Activated CD8-positive, alpha-beta memory T cell treated with anti-CD3 and anti-CD28 coated beads, Interleukin-2, amount 10 ng/mL, durations not matched to agents 7 days and 5 days (primary cell): ENCODE measurements at regions not wholly inside any gene's neighbourhood (a gene's known extent, or its start where the extent isn't known, plus 50 kb on each side); places are given as distances from the start of the nearest gene placed in this dataset.
"Not testable (repeated sequence)": the region's sequence is repeated elsewhere in the genome, so short reads cannot be mapped to it uniquely, and the experiment has no call there.

Experiments
- ATAC-seq: fragments of 150-1000 bp; cut with Tn5 transposase; one replicate; pipeline ENCODE4 v1.10.0; 2021; ENCODE audit warnings: moderate library complexity
- CTCF ChIA-PET: fragments of 350-600 bp; sonication (Branson Sonifier 250); formaldehyde crosslinking; loops from one replicate; lab custom pipeline; 2021; ENCODE audit warnings: antibody characterized with exemption; lab: Charles Lee
- DNase-seq: peaks from one replicate; pipeline ENCODE4 v3.0.0-alpha.2; 2020
- H3K27ac Mint-ChIP-seq: one replicate; pipeline ENCODE4 v1.8.0; 2021; ENCODE audit warnings: mild to moderate bottlenecking, mixed read lengths
- H3K27me3 Mint-ChIP-seq: one replicate; pipeline ENCODE4 v1.8.0; 2021; ENCODE audit warnings: mixed read lengths
- H3K36me3 Mint-ChIP-seq: one replicate; pipeline ENCODE4 v1.8.0; 2021; ENCODE audit warnings: mild to moderate bottlenecking, mixed read lengths
- H3K4me1 Mint-ChIP-seq: one replicate; pipeline ENCODE4 v1.8.0; 2021; ENCODE audit warnings: mixed read lengths
- H3K4me3 Mint-ChIP-seq: one replicate; pipeline ENCODE4 v1.8.0; 2021; ENCODE audit warnings: mild to moderate bottlenecking, moderate library complexity, mixed read lengths
- H3K9me3 Mint-ChIP-seq: one replicate; pipeline ENCODE4 v1.8.0; 2022; ENCODE audit warnings: low read depth, mixed read lengths

DNA sequence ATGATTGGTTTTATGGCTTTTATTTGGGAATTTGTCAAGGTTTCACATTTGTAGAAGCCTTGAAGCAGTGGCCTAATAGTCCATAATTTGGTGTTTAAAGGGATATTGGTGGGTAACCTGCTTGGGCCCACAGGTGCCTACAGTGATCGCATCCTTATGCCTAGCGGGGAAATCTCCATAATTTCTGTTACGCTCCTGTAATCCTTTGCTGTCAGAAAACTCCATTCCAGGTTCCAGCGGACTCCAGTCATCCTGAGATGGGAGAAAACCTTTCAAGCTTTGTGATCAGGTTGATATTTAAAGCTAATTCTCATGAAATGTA, 257.0 kb upstream of the JADE1 start:
- peaks cover 46% of the 10 kb centered on the region for H3K27me3 Mint-ChIP-seq
- peaks cover 12% of the 10 kb centered on the region for H3K4me1 Mint-ChIP-seq
- ATAC-seq (no peak), DNase-seq (no peak)
- H3K9me3 Mint-ChIP-seq: no peaks in the 10 kb centered on the region
- no peaks in the 10 kb centered on the region for H3K36me3 Mint-ChIP-seq
- CTCF ChIA-PET: no interaction called here
- H3K4me3 Mint-ChIP-seq: peak overlapping the region; percentile 81
- H3K27ac Mint-ChIP-seq: no peak overlapping the region

DNA sequence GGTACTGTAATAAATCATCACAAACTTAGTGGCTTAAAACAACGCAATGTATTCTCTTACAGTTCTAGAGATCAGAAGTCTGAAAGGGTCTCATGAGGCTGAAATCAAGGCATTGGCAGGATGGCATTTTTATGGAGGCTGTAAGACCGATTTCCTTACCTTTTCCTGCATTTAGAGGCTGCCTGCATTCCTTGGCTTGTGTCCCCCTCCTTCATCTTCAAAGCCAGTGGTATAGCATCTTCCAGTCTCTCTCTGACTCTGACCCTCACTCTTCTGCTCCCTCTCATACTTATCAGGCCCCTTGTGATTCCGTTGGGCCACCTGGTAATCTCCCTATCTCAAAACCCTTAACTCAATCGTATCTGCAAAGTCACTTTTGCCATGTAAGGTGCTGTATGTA, 258.2 kb upstream of the JADE1 start:
- Mint-ChIP-seq H3K4me3 (no peak overlapping the region), H3K9me3 (no peaks in the 10 kb centered on the region), H3K36me3 (no peaks in the 10 kb centered on the region), H3K4me1 (peaks cover 12% of the 10 kb centered on the region), H3K27me3 (peaks cover 48% of the 10 kb centered on the region), H3K27ac (no peak overlapping the region)
- CTCF ChIA-PET: no interaction called here
- ATAC-seq: no peak
- DNase-seq: no peak

DNA sequence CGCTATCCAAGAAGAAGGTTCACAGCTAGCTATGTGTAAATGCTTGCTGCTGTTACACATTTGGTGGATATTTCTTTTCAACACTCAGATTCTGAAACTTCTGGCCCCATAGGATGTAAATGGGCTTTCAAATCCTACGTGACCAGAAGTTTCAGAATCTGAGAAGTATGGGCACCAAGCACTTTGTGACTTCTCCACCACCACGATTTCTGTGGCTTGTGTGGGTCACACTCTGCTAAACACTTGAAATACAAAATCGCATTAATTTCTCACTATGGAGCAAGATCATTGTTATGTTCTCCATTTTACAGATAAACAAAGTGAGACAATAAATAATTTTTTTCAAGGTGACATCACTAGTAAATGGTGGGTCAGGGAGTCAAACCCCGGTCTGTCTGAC, 259.4 kb upstream of the JADE1 start:
- no peaks in the 10 kb centered on the region for H3K36me3 Mint-ChIP-seq
- no peak for DNase-seq
- H3K27ac Mint-ChIP-seq: no peak overlapping the region
- ATAC-seq: no peak
- CTCF ChIA-PET: no interaction called here
- peaks cover 12% of the 10 kb centered on the region for H3K4me1 Mint-ChIP-seq
- H3K9me3 Mint-ChIP-seq: no peaks in the 10 kb centered on the region
- H3K27me3 Mint-ChIP-seq: peaks cover 47% of the 10 kb centered on the region
- H3K4me3 Mint-ChIP-seq: no peak overlapping the region

DNA sequence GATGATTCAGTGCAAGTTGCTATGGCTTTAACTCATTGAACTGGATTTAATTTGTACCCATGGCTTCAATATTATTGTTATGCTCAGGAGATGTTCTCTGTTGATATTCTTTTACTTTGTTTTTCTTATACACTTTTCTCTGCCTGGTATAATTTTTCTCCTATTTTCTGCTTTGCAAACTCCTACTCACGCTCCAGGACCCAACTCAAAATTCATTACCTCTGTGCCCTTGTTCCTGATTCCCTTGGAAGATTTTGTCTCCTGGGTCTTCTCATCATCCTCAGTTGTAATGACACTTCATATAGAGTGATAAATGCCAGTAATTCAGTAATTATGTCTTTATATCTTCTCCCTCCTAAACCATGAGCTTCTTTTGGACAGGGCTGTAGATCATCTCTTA, 259.9 kb upstream of the JADE1 start:
- CTCF ChIA-PET: no interaction called here
- Mint-ChIP-seq H3K4me1 (peaks cover 12% of the 10 kb centered on the region), H3K4me3 (no peak overlapping the region), H3K9me3 (no peaks in the 10 kb centered on the region), H3K27ac (no peak overlapping the region), H3K27me3 (peaks cover 47% of the 10 kb centered on the region), H3K36me3 (no peaks in the 10 kb centered on the region)
- DNase-seq (no peak), ATAC-seq (no peak)

DNA sequence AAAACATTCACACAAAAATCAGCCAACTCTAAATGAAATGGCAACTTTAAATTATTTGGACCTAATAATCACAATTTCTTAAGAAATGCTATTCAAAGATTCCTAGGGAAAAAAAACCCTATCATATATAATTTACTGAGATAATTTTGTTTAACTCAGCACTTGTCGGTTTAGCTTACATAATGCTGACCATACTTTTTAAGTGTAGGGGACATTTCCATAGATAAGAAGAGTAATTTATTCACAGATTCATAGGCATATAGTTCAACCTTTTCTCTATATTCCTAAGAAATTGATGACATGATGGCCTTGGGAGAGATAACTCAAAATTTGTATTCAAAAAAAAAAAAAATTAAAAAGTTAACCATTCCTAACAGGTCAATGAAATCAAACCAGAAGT, 260.8 kb upstream of the PGRMC2 start:
- Mint-ChIP-seq H3K27me3 (peaks cover 43% of the 10 kb centered on the region), H3K9me3 (no peaks in the 10 kb centered on the region), H3K4me1 (peaks cover 5% of the 10 kb centered on the region), H3K27ac (no peak overlapping the region), H3K36me3 (no peaks in the 10 kb centered on the region), H3K4me3 (no peak overlapping the region)
- DNase-seq (no peak), ATAC-seq (no peak)
- CTCF ChIA-PET: no interaction called here

DNA sequence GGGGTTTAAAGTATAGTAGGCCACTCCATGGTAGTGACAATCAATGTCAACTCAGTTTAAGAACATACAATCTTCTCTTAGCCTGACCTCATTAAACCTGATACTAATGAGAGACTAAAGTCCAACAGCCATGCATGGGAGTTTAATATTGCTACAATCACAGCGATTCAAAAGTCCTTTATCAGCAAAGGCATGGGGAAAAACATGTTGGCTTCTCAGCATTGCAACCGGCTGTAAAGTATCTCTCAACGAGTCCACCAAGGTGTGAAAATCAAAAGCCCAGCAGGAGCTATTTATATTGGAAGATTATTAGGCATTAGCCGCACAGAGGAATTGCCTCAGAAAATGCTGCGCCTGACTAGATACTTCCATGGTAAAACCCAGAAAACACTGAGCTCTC, 256.7 kb upstream of the PGRMC2 start:
- DNase-seq (no peak), ATAC-seq (no peak)
- no peak overlapping the region for H3K27ac Mint-ChIP-seq
- CTCF ChIA-PET: no interaction called here
- peaks cover 8% of the 10 kb centered on the region for H3K27me3 Mint-ChIP-seq
- H3K4me1 Mint-ChIP-seq: no peaks in the 10 kb centered on the region
- H3K4me3 Mint-ChIP-seq: no peak overlapping the region
- no peaks in the 10 kb centered on the region for H3K9me3 Mint-ChIP-seq
- no peaks in the 10 kb centered on the region for H3K36me3 Mint-ChIP-seq

DNA sequence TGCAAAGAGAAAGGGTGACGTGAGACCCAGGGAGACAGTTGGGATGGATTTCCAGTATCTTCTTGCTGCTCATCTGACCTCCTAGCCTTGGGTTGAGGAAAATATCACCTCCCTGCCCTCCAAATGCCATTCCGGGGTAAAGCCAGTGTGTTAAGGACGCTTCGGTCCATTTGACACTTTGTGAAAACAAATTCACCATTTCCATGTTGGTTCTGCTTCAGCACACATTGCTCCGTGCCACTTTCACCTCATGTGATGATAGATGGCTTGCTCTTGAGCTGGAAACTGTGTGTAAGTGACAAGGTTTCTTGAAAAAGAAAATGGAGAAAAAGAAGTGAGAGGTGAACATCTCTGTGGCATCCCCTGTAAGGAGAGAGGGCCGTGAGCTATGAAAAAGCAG, 256.1 kb upstream of the PGRMC2 start:
- H3K4me3 Mint-ChIP-seq: no peak overlapping the region
- CTCF ChIA-PET: no interaction called here
- no peaks in the 10 kb centered on the region for H3K36me3 Mint-ChIP-seq
- DNase-seq (no peak), ATAC-seq (no peak)
- peaks cover 4% of the 10 kb centered on the region for H3K27me3 Mint-ChIP-seq
- no peaks in the 10 kb centered on the region for H3K4me1 Mint-ChIP-seq
- H3K27ac Mint-ChIP-seq: no peak overlapping the region
- no peaks in the 10 kb centered on the region for H3K9me3 Mint-ChIP-seq

DNA sequence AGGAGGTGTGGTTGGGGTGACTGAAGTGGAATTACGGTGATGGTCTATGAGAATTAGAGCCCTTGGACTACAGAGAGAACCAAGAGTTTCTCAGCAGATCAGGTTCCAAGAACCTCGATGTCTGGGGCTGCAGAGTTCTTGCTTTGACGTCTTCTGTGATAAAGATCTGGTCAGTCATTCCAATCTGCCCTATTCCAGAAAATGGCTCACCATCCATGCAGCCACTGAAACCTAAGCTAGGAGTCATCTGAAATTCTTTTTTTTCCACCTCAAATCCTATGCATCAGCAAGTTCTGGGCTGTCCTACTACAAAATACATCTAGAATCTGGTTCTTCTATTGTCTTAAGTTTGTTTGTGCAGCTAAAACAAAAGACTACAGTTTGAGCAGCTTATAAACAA, 254.4 kb upstream of the PGRMC2 start:
- Mint-ChIP-seq H3K9me3 (no peaks in the 10 kb centered on the region), H3K36me3 (no peaks in the 10 kb centered on the region), H3K27ac (no peak overlapping the region), H3K27me3 (no peaks in the 10 kb centered on the region), H3K4me1 (no peaks in the 10 kb centered on the region), H3K4me3 (no peak overlapping the region)
- ATAC-seq (no peak), DNase-seq (no peak)
- CTCF ChIA-PET: no interaction called here

DNA sequence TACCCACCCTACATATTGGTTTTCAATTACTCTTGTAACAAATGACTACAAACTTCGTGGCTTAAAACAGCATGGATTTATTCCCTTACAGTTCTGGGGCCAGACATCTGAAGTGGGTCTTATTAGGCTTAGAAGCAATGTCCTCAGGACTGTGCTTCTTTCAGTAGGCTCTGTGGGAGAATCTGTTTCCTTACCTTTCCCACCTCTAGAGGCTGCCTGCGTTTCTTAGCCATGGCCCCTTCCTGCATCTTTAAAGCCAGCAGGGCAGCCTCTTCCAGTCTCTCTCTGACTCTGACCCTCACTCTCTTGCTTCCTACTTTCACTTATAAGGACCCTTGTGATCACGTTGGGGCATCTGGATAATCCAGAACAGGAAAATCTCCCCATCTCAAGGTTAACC, 252.5 kb upstream of the PGRMC2 start:
- DNase-seq (no peak), ATAC-seq (no peak)
- H3K9me3 Mint-ChIP-seq: no peaks in the 10 kb centered on the region
- H3K27me3 Mint-ChIP-seq: no peaks in the 10 kb centered on the region
- H3K27ac Mint-ChIP-seq: no peak overlapping the region
- CTCF ChIA-PET: no interaction called here
- H3K4me1 Mint-ChIP-seq: no peaks in the 10 kb centered on the region
- H3K36me3 Mint-ChIP-seq: no peaks in the 10 kb centered on the region
- H3K4me3 Mint-ChIP-seq: no peak overlapping the region

DNA sequence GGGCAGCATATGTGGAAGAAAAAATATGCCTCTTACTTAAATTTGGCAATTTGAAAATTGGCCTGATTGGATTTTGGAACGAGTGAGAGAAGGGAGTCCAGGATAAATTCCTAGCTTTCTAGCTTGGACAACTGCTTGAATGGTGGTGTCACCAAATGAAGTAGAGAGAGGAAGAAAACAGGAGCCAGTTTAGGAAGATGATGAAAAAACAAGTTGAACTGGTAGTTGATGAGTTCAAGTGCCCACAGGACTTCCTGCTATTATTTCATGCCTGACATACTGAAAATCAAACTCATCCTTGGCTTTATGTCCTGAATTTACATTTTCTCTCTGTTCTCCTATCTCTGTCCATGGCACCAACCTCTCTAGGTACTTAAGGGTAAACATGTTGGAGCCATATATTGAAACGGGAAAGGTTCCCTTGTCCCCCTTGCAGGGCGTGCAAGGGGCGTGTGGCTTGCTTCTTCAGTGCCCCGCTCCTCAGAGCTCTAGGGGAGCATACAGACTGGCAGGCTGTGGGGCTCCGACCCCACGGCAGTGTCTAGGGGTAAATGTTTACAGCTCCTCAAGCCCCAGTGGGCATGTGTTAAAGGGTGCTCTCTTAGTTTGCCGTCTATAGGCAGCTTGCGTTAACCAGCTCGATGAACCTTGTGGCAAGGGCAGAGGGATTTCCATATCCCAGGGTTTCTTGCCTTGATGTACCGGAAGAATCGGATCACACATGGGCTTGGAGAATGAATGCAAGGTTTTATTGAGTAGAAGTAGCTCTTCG, 250.7 kb upstream of the PGRMC2 start:
- H3K9me3 Mint-ChIP-seq: no peaks in the 10 kb centered on the region
- H3K27me3 Mint-ChIP-seq: no peaks in the 10 kb centered on the region
- no peak for ATAC-seq
- H3K27ac Mint-ChIP-seq: no peak overlapping the region
- CTCF ChIA-PET: no interaction called here
- no peak overlapping the region for H3K4me3 Mint-ChIP-seq
- DNase-seq: no peak
- H3K4me1 Mint-ChIP-seq: no peaks in the 10 kb centered on the region
- no peaks in the 10 kb centered on the region for H3K36me3 Mint-ChIP-seq

DNA sequence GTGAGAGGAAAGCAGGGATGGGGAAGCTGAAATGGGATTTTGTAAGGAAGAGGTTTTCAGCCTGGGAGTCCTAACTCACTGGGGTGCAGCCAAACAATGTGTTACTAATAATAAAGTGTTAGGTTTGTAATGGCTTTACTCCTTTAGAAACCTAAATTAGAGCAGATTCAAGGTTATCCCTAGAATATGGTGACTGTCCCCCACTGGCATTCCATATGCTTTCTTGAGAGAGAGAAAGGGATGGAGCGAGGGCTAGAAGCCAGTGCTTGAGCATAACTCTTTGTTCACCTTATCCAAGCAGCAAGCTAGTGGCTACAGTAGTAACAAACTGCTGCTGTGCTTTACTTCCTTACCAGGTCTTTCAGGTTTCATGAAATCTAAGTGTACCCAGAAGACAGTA, 249.1 kb upstream of the PGRMC2 start:
- no peaks in the 10 kb centered on the region for H3K36me3 Mint-ChIP-seq
- no peak overlapping the region for H3K4me3 Mint-ChIP-seq
- DNase-seq (no peak), ATAC-seq (no peak)
- no peaks in the 10 kb centered on the region for H3K9me3 Mint-ChIP-seq
- CTCF ChIA-PET: no interaction called here
- H3K4me1 Mint-ChIP-seq: no peaks in the 10 kb centered on the region
- H3K27me3 Mint-ChIP-seq: peaks cover 11% of the 10 kb centered on the region
- H3K27ac Mint-ChIP-seq: no peak overlapping the region

DNA sequence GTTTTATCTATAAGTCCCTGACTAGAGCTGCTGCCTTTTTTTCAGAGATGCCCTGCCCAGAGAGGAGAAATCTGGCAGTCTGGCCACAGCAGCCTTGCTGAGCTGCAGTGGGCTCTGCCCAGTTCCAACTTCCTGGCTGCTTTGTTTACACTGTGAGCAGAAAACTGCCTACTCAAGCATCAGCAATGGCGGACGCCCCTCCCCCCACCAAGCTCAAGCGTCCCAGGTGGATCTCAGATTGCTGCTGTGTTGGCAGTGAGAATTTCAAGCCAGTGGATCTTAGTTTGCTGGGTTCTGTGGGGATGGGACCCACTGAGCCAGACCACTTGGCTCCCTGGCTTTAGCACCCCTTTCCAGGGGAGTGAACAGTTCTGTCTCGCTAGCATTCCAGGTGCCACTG, 247.9 kb upstream of the PGRMC2 start:
- H3K4me1 Mint-ChIP-seq, H3K27ac Mint-ChIP-seq, H3K9me3 Mint-ChIP-seq, H3K36me3 Mint-ChIP-seq, H3K4me3 Mint-ChIP-seq, DNase-seq, ATAC-seq: not testable (repeated sequence)
- peaks cover 12% of the 10 kb centered on the region for H3K27me3 Mint-ChIP-seq
- CTCF ChIA-PET: interaction anchor here (0.9 kb wide), 1 partner anchor 20 kb away, joined by 3 read pairs; no protein-coding TSS in a partner anchor

DNA sequence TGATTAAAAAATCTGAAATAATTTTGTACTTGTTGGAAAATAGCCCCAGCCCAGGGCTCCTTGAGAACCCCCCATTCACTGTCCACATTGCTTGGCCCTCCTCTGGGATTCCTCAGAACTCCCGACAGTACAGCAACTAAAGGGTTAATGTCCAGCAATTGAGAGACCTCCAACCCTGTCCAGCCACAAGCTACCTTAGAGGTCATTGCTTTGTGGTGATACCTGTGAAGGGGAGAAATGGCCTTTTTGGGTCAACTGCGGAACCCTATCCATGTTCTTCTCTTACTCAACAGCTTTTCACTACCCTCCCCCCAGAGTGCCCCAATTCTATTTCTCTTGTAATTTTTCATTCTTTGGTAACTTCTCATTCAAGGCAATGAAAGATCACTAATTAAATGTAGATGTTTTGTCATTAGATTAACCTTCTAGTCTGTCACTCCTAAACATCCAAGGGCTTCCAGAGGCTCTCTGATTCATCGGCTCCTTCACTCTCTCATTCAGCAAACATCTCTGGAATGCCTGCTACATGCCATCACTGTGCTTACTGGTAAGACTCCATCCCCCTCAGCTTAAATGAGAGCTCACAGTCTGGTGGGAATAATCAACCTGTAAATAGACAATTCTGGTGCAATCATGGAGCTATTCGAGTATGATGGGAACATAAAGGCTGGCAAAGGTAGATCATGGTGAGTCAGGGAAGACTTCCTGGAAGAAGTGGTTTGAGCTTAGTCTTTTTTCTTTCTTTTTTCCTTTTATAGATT, 241.4 kb upstream of the PGRMC2 start:
- no peaks in the 10 kb centered on the region for H3K36me3 Mint-ChIP-seq
- DNase-seq (no peak), ATAC-seq (no peak)
- no peak overlapping the region for H3K4me3 Mint-ChIP-seq
- H3K4me1 Mint-ChIP-seq: no peaks in the 10 kb centered on the region
- no peaks in the 10 kb centered on the region for H3K9me3 Mint-ChIP-seq
- H3K27ac Mint-ChIP-seq: no peak overlapping the region
- peaks cover 17% of the 10 kb centered on the region for H3K27me3 Mint-ChIP-seq
- CTCF ChIA-PET: interaction anchor here (0.9 to 1.4 kb wide), 2 partner anchors 18 to 75 kb away, joined by 3 read pairs; no protein-coding TSS in a partner anchor

DNA sequence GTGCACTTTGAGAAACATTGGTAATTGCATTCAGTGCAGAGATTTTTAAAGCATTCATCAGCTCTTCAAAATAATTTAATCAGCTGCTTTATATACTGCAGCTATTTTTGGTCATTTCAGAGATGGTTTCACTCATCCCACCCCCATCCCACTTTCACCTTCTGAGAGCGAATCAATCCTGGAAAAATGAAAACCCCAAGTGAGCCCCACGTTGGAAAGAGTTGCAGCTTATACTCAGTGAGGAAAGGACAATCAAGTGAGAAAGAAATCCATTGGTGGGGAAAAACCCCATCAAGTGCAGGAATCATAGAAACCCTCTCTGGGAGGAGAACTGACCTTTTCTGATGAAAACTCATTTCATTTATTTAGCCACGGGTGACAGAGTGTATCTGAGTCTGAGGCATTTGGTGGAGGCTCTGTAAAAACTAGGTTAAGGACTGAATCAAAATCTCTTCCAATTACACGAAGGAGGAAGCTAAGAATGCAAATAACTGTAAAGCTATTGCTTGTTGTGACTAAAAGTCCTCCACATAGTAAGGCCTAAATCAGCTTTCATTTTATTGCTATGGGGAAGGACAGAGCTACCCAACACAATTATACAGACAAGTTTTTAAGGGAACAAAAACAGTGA, 240.4 kb upstream of the PGRMC2 start:
- H3K27ac Mint-ChIP-seq: no peak overlapping the region
- ATAC-seq: no peak
- no peaks in the 10 kb centered on the region for H3K4me1 Mint-ChIP-seq
- H3K36me3 Mint-ChIP-seq: no peaks in the 10 kb centered on the region
- DNase-seq: no peak
- H3K27me3 Mint-ChIP-seq: peaks cover 16% of the 10 kb centered on the region
- no peaks in the 10 kb centered on the region for H3K9me3 Mint-ChIP-seq
- CTCF ChIA-PET: interaction anchor here (1.4 kb wide), 1 partner anchor 19 kb away, joined by 3 read pairs; no protein-coding TSS in a partner anchor
- H3K4me3 Mint-ChIP-seq: no peak overlapping the region
